ENCODE measurements at regions not wholly inside any gene's neighbourhood (a gene's known extent, or its start where the extent isn't known, plus 50 kb on each side); places are given as distances from the start of the nearest gene placed in this dataset.

DNA sequence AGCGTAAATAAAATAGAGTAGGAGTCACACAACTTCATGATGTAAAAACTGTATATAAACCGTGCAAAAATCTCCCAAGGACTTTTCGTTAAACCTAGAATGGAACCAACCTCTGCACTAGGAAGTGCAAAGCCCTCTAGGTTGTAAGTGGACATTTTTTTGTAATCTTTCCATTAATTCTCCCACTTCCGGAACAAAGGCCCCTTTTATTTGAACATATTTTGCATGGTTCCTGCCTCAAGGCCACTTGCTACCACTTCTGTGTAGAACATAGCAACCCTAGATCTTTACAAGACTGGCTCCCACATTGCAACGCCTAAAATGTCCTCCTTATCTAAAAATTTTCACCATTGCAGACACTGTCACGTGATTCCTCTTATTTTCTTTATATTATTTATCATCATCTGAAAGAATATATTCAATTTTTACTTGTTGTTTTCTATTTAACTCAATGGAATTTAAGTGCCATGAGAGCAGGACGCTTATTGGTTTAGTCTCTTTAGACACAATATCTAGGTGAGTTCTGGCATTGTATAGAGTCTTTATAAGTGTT is 249.6 kb upstream of the TMEFF2 start:
- no peaks in the 10 kb centered on the region for H3K36me3 Mint-ChIP-seq
- POLR2A ChIA-PET: no interaction called here
- H3K4me1 Mint-ChIP-seq: peaks cover 4% of the 10 kb centered on the region; the same call in 1 of the 2 replicates
- H3K9me3 Mint-ChIP-seq: no peaks in the 10 kb centered on the region
- TF ChIP-seq GTF2I (CRISPR knock-in tag; conservative IDR thresholded peaks at IDR 0.05) (no peak), ZNF138 (CRISPR knock-in tag; conservative IDR thresholded peaks at IDR 0.05) (no peak), ESRRA (CRISPR knock-in tag; IDR thresholded peaks at IDR 0.05; ENCODE audit: borderline replicate concordance) (no peak), MXD4 (CRISPR knock-in tag; IDR thresholded peaks at IDR 0.05; ENCODE audit: borderline replicate concordance) (no peak), CREM (CRISPR knock-in tag; IDR thresholded peaks at IDR 0.05) (no peak), ETV6 (CRISPR knock-in tag; IDR thresholded peaks at IDR 0.05) (no peak), NFATC4 (CRISPR knock-in tag; IDR thresholded peaks at IDR 0.05) (no peak), PRRX2 (CRISPR knock-in tag; IDR thresholded peaks at IDR 0.05) (no peak), NR1H2 (CRISPR knock-in tag; IDR thresholded peaks at IDR 0.05) (no peak), RORB (CRISPR knock-in tag; IDR thresholded peaks at IDR 0.05) (no peak), CBFB (CRISPR knock-in tag; IDR thresholded peaks at IDR 0.05; ENCODE audit: low read depth) (no peak), FOXJ3 (CRISPR knock-in tag; IDR thresholded peaks at IDR 0.05; ENCODE audit: borderline replicate concordance) (no peak)
- TF ChIP-seq, protein P1, sequence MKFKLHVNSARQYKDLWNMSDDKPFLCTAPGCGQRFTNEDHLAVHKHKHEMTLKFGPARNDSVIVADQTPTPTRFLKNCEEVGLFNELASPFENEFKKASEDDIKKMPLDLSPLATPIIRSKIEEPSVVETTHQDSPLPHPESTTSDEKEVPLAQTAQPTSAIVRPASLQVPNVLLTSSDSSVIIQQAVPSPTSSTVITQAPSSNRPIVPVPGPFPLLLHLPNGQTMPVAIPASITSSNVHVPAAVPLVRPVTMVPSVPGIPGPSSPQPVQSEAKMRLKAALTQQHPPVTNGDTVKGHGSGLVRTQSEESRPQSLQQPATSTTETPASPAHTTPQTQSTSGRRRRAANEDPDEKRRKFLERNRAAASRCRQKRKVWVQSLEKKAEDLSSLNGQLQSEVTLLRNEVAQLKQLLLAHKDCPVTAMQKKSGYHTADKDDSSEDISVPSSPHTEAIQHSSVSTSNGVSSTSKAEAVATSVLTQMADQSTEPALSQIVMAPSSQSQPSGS (CRISPR knock-in tag; IDR thresholded peaks at IDR 0.05; ENCODE audit: borderline replicate concordance, low read depth): no peak
- TF ChIP-seq, protein P2, sequence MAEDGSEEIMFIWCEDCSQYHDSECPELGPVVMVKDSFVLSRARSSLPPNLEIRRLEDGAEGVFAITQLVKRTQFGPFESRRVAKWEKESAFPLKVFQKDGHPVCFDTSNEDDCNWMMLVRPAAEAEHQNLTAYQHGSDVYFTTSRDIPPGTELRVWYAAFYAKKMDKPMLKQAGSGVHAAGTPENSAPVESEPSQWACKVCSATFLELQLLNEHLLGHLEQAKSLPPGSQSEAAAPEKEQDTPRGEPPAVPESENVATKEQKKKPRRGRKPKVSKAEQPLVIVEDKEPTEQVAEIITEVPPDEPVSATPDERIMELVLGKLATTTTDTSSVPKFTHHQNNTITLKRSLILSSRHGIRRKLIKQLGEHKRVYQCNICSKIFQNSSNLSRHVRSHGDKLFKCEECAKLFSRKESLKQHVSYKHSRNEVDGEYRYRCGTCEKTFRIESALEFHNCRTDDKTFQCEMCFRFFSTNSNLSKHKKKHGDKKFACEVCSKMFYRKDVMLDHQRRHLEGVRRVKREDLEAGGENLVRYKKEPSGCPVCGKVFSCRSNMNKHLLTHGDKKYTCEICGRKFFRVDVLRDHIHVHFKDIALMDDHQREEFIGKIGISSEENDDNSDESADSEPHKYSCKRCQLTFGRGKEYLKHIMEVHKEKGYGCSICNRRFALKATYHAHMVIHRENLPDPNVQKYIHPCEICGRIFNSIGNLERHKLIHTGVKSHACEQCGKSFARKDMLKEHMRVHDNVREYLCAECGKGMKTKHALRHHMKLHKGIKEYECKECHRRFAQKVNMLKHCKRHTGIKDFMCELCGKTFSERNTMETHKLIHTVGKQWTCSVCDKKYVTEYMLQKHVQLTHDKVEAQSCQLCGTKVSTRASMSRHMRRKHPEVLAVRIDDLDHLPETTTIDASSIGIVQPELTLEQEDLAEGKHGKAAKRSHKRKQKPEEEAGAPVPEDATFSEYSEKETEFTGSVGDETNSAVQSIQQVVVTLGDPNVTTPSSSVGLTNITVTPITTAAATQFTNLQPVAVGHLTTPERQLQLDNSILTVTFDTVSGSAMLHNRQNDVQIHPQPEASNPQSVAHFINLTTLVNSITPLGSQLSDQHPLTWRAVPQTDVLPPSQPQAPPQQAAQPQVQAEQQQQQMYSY (CRISPR knock-in tag; IDR thresholded peaks at IDR 0.05): no peak
- TF ChIP-seq, protein P3, sequence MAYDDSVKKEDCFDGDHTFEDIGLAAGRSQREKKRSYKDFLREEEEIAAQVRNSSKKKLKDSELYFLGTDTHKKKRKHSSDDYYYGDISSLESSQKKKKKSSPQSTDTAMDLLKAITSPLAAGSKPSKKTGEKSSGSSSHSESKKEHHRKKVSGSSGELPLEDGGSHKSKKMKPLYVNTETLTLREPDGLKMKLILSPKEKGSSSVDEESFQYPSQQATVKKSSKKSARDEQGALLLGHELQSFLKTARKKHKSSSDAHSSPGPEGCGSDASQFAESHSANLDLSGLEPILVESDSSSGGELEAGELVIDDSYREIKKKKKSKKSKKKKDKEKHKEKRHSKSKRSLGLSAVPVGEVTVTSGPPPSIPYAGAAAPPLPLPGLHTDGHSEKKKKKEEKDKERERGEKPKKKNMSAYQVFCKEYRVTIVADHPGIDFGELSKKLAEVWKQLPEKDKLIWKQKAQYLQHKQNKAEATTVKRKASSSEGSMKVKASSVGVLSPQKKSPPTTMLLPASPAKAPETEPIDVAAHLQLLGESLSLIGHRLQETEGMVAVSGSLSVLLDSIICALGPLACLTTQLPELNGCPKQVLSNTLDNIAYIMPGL (CRISPR knock-in tag; IDR thresholded peaks at IDR 0.05): no peak
- TF ChIP-seq, protein P4, sequence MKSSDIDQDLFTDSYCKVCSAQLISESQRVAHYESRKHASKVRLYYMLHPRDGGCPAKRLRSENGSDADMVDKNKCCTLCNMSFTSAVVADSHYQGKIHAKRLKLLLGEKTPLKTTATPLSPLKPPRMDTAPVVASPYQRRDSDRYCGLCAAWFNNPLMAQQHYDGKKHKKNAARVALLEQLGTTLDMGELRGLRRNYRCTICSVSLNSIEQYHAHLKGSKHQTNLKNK (CRISPR knock-in tag; IDR thresholded peaks at IDR 0.05): no peak
- TF ChIP-seq, protein P5, sequence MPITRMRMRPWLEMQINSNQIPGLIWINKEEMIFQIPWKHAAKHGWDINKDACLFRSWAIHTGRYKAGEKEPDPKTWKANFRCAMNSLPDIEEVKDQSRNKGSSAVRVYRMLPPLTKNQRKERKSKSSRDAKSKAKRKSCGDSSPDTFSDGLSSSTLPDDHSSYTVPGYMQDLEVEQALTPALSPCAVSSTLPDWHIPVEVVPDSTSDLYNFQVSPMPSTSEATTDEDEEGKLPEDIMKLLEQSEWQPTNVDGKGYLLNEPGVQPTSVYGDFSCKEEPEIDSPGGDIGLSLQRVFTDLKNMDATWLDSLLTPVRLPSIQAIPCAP (CRISPR knock-in tag; IDR thresholded peaks at IDR 0.05): no peak
- H3K27me3 Mint-ChIP-seq (ENCODE audit: low read depth): no peaks in the 10 kb centered on the region
- ATAC-seq (no peak), DNase-seq (ENCODE audit: low spot score) (no peak)
- no peak overlapping the region for H3K27ac Mint-ChIP-seq
- H3K4me3 Mint-ChIP-seq: no peak overlapping the region
- CTCF ChIA-PET: no interaction called here

DNA sequence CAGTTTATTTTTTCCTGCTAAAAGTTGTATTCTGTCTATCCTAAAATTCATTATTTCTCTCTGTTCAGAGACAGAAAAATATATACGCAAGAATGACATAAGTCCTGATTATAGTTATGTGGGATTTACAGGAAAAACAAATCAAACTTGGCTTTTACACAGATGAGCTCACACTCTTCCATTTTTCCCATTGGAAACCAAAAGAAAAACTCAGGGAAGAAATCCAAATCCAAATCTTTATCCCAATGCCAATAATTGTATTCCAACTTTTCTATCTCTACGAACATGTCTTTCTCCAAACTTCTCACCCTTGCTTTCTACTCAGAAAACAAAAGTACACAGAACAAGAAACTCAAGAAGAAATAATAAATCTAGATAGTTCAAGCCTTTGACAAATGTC is 249.1 kb upstream of the TMEFF2 start:
- no peak for TF ChIP-seq NFATC4 (CRISPR knock-in tag; IDR thresholded peaks at IDR 0.05)
- TF ChIP-seq ZNF423 (CRISPR knock-in tag; IDR thresholded peaks at IDR 0.05): no peak
- TF ChIP-seq, protein P6, sequence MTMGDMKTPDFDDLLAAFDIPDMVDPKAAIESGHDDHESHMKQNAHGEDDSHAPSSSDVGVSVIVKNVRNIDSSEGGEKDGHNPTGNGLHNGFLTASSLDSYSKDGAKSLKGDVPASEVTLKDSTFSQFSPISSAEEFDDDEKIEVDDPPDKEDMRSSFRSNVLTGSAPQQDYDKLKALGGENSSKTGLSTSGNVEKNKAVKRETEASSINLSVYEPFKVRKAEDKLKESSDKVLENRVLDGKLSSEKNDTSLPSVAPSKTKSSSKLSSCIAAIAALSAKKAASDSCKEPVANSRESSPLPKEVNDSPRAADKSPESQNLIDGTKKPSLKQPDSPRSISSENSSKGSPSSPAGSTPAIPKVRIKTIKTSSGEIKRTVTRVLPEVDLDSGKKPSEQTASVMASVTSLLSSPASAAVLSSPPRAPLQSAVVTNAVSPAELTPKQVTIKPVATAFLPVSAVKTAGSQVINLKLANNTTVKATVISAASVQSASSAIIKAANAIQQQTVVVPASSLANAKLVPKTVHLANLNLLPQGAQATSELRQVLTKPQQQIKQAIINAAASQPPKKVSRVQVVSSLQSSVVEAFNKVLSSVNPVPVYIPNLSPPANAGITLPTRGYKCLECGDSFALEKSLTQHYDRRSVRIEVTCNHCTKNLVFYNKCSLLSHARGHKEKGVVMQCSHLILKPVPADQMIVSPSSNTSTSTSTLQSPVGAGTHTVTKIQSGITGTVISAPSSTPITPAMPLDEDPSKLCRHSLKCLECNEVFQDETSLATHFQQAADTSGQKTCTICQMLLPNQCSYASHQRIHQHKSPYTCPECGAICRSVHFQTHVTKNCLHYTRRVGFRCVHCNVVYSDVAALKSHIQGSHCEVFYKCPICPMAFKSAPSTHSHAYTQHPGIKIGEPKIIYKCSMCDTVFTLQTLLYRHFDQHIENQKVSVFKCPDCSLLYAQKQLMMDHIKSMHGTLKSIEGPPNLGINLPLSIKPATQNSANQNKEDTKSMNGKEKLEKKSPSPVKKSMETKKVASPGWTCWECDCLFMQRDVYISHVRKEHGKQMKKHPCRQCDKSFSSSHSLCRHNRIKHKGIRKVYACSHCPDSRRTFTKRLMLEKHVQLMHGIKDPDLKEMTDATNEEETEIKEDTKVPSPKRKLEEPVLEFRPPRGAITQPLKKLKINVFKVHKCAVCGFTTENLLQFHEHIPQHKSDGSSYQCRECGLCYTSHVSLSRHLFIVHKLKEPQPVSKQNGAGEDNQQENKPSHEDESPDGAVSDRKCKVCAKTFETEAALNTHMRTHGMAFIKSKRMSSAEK (CRISPR knock-in tag; IDR thresholded peaks at IDR 0.05; ENCODE audit: borderline replicate concordance): no peak
- no peak for TF ChIP-seq OVOL2 (CRISPR knock-in tag; IDR thresholded peaks at IDR 0.05; ENCODE audit: borderline replicate concordance)
- Mint-ChIP-seq H3K9me3 (no peaks in the 10 kb centered on the region), H3K4me3 (no peak overlapping the region), H3K27ac (no peak overlapping the region), H3K4me1 (peaks cover 4% of the 10 kb centered on the region; the same call in 1 of the 2 replicates), H3K36me3 (no peaks in the 10 kb centered on the region), H3K27me3 (ENCODE audit: low read depth) (no peaks in the 10 kb centered on the region)
- ChIA-PET CTCF (no interaction called here), POLR2A (no interaction called here)
- no peak for ATAC-seq
- no peak for DNase-seq (ENCODE audit: low spot score)

Measured in WTC11 (cell line).